GM21447 (cell line): ENCODE measurements at regions not wholly inside any gene's neighbourhood (a gene's known extent, or its start where the extent isn't known, plus 50 kb on each side); places are given as distances from the start of the nearest gene placed in this dataset.

ENCODE experiments used
- ATAC-seq: cut with Tn5 transposase; IDR thresholded peaks from one replicate; pipeline ENCODE4 v1.9.1; 2021; ENCODE audit not compliant: unreplicated experiment

DNA sequence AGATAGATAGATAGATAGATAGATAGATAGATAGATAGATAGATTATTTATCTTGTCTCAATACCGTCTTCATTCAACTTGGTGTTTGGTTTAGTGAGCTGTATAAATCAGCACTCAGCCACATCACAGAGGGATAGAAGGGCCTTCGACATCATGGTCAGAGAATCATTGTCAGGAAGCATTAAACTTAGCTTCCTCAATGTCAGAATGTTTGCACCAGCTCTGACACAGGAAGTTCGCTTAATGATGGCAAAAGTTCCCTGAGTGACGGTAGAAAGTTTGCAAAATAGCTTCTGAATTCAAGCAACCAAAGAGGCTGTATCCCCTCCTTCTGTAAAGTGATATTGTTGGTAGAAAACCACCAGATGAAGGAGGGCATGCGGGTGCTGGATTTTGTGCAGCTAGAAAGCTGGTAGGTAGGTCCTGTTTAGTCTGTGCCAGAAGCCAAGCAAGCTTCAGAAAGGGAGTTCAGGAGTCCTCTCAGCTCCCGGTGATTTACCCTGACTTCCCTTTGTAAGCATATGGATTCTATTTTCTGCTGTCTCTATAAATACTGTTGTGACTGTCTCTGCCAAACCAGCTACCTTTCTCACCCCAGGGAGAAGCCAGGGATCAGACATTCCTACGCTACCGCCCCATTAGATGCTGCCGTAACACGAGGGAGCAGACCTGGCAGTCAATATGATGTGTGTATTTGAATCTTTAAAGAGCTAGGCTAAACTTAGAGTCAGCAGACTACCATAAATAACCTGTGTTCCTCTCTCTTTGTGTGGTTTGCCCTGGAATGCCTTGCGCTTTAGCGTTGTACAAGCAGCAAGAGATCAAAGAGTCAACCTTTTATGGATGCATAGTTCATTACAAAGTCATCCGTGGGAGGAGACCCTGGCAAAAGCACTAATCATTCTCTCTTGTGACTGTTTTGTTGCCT, 200.5 kb upstream of the KIAA1217 start:
- no peak for ATAC-seq

DNA sequence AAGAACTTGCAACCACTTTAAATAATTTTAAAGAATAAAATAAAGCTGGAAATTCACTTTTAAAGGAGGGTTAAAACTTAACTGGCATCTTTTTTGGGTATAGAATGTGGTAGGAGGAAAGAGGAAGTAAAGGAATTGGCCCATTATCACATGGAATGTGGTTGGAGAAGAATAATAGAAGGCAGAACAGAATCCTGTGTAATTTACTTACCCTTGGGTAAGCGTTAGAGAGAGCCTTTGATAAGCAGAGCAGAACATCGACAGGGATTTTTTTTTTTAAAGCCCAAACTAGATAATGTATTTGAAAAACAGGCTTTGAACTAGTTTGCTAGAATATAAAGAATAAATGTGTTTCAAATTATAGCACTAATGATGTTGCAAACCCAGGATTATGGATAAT, 199.8 kb upstream of the KIAA1217 start:
- ATAC-seq, result no peak

DNA sequence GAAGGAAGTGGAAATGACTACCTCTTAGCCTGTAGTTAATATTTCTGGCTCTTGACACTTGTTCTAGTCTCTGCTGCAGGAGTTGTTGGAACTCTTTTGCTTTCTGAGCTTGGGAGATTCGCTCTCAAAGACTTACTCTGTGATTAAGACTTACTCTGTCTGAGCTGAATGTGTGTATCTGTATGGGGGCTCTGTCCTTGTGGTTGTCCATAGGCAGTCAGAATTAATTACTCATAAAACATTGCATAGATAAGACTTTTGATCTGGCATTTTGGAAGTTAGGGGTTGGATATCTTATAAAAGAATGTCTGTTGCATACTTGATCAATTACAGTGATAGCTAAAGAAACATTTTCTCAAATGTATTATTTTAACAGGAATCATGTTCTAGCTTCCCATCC, 199.2 kb upstream of the KIAA1217 start:
- ATAC-seq, result no peak

DNA sequence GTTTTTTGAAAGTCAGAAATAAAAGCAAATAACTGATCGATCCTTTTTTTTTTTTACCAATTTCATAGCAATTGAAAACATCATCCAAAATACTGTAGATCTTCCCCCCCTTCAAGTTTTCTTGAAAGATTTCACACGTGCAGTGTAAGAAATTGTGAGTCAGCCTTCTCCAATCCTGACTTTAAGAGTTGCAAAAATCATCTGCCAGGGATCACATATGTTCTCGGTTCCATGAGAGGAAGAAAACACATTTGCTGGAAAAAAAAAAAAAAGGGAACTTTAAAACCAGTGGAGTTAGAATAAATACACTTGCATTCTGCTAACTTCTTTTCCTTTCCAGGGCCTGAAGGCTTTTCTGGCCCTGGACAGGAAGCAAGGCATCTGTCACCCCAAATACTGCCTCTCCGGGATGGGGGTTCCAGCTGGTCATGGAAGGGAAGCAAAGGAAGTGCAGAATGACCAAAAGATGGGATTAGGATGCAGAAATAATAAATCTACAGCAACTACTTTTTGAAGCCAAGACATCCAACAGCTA, 198.4 kb upstream of the KIAA1217 start:
- no peak for ATAC-seq

DNA sequence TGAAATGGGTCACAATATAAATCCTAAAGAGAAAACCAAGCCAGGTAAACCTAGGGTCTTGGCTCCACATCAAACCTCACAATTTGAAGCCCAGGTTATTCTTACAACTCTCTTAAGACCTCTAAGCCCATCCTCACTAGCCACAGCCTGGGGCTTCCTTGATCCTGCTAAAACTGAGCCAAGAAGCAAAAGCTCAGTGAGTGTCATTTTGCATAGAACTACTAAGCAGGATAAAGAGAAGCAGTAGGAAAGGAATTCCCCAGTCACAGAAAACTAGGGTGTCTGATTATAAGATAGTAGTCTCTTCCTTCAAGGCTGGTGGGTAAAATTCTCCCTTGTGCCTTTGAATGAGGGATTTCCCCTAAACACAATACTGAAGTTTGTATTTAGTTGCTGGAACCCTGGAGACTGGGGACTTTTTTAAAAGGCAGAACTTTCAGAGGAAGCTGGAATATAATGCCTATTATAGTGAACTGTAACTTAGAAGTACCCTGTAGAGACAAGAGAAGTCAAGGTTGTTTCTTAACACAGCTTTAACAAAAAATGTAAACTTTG, 196.6 kb upstream of the KIAA1217 start:
- no peak for ATAC-seq

DNA sequence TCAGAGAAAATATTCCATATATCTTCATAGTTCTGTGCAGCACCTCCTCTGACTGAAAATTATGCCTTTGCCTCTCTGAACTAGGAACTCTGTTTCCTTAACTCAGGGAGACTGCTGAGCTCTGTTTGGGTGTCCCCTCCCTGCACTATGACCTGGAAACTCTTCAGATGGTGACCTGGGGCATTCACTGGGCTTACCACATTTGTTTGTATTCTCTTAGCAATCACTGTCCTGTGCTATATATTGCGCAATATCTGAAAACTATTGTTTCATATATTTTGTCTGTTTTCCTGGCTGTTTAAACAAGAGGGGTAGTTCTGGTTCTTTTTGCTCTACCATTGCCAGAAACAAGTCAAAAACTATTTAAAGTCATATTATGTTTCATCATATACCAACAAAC, 181.8 kb upstream of the KIAA1217 start:
- no peak for ATAC-seq

DNA sequence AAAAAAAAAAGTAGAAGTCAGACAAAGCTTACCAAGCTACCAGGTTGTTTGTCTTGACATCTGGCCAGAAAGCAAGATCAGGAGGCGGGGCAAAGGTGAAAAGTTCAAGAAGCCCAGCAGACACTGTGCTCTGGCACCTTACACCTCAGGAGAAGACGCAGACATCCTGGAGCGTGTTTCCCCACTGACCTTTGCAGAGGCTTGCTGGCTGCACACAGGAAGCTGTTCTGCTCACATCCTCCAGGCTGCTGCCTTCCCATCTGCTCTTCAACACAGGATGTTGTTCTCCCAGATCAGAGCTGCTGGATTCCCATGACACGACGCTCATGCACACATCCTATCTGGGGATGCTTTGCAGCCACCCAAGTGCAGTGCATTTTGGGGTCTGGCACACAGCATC, 174.4 kb upstream of the KIAA1217 start:
- no peak for ATAC-seq

DNA sequence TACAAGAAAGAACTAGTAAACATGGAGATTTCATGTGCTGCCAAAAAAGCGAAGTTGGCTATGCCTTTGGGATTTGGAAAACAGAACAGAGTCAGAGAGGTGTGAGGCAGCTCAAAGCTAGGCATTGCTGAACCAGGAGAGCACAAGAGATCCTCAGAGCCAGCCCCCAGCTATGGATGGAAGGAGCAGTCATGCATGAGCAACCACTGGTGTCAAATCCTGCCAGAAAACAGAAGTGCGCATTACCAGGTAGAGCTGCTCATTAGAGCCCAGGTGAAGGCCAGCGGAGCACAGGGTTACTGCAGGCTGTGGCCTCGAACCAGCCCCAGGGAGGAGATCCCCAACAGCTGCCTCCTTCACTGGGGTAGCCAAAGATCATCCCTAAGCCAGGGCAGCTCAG, 173.2 kb upstream of the KIAA1217 start:
- ATAC-seq, result no peak

DNA sequence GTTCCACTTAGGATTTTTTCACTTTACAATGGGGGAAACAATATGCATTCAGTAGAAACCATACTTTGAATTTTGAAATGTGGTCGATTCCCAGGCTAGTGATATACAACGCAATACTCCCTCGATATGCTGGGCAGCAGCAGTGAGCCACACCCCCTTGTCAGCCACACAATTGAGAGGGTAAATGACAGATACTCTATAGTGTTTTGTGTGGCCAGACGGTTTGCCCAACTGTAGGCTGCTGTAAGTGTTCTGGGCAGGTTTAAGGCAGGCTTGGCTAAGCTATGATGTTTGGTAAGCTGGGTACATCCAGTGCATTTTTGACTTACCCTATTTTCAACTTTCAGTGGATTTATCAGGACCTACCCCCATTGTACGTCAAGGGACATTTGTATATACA, 169.6 kb upstream of the KIAA1217 start:
- no peak for ATAC-seq

DNA sequence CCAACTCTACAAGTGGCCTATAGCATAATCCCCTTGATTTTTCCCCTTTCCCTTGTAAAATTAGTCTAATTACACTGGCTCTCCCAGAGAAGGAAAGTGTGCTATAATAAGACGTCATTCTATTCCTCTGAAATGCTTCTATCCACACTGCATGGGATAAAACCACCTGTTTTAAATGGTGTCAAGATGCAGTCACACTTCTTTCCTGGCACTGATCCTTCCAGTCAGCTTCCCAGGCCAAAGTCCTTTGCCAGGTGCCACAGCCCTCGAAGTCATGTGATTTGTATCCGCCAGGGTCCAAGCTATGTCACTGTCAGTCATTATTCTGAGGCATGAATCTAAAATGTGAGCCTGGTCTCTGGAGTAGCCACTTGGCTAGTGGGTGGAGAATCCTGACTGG, 169.0 kb upstream of the KIAA1217 start:
- no peak for ATAC-seq

DNA sequence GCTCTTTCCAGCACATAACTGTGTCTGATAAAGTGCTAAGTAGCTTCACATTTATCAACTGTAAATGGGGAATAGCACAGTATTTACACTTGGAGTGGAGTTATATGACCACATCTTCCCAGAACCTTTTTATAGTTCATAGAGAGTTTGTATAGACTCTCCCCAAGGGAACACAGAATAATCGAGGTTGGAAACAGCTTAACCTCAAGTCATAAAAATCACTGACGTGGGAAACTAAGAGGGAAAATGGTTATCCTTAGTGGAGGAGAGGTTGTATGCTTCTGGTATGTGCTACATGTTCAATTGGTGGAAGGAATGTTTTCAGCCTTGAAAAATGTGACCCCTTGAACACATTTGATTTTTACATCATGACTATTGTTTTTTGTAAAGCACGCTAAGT, 167.9 kb upstream of the KIAA1217 start:
- ATAC-seq, result no peak

DNA sequence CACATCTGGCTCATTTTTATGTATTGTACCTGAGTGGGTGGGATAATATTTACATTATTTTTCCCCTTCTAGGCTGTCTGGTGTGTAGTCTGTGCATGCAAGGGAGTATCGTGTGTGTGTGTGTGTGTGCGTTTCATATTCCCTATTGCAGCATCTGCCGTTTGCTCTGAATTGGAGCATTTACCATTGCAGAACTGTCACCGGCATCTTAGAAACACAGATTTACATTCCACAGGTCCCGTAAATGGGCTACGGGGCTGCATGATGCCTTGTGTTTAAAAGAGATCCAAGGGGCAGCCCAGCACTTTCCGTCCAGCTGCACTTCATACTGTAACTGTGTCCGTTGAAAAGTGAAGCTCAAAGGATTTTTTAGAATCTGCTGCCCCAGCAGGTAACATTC, 167.1 kb upstream of the KIAA1217 start:
- no peak for ATAC-seq

DNA sequence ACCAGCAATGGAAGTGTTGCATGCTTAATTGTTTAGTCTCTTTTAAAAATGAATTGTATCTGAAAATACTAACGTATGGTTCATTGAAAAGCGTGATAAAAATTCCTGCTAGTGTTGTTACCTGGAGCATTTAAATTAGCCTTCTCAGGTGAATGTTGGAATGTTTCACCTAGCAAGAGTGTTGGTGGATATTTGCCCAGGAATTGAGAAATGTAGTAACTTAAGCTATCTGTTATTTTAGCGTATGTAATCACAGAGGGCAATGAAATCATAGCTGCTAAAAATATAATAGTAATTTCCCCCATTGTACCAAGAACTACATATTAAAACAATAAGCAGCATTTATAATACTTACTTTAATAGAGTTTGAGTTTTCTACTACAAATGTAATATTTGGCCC, 166.1 kb upstream of the KIAA1217 start:
- ATAC-seq, result no peak

DNA sequence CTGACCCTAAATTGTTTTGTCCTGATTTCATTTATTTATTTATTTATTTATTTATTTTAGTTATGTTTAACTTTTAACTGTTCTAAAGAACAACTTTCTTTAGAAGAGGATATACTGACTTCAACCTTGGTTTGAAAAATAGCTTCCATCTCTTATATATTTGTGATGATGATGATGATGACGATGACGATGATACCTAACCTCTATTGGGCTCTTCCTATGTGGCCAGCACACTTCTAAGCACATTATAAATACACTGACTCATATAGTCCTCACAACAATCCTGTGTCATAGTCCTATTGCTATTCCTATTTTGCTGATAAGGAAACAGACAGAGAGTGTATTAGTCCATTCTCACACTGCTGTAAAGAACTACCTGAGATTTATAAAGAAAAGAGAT, 162.9 kb upstream of the KIAA1217 start:
- no peak for ATAC-seq

DNA sequence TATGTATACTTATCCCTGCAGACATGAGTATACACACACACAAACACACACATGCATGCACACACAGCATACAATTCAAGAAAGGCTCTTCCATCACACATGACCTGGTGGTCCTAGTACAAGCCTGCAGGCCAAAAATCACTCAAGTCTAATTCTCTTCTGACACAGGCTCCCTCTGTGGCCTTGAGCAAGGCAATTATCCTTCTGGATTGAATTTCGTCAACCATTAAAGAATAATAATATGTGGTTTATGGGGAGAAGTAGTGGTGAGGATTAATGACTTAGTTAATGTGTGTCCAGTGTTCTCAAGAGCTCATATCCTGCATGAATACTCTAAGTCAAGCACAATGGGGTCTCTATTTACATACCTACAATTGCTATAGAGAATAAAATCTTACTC, 161.8 kb upstream of the KIAA1217 start:
- ATAC-seq, result no peak

DNA sequence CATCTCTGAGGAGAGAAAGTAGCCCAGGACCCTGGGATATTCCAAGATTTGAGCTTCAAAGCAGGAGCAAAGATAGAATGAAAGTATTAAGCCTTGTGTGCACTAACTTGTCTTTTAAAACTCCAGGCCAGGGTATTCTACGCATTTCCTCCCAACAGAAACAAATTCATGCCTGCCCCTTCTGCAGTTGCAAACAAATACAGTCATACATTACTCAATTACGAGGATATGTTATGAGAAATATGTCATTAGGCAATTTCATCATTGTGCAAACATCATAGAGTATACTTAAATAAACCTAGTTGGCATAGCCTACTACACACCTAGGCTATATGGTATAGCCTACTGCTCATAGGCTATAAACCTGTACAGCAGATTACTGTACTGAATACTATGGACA, 154.5 kb upstream of the KIAA1217 start:
- no peak for ATAC-seq

DNA sequence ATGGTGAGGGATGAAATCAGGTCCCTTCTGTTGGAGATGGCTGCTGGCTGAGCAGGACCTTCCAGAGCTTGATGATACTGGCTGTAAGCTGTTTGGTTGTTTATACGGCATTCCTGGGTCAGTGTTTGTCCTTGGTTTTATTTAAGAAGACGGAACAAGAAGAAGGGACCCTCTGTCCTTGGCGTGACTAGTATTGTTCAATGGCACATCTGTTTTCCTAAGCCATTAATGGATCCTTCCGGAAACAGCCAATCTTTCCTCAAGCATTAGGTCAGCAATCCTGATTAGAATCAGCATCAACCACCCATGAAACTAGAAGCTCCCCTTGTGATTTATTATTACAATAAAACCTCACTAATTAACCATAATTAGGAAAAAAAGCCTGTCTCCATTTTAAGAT, 128.7 kb upstream of the KIAA1217 start:
- ATAC-seq, result no peak

DNA sequence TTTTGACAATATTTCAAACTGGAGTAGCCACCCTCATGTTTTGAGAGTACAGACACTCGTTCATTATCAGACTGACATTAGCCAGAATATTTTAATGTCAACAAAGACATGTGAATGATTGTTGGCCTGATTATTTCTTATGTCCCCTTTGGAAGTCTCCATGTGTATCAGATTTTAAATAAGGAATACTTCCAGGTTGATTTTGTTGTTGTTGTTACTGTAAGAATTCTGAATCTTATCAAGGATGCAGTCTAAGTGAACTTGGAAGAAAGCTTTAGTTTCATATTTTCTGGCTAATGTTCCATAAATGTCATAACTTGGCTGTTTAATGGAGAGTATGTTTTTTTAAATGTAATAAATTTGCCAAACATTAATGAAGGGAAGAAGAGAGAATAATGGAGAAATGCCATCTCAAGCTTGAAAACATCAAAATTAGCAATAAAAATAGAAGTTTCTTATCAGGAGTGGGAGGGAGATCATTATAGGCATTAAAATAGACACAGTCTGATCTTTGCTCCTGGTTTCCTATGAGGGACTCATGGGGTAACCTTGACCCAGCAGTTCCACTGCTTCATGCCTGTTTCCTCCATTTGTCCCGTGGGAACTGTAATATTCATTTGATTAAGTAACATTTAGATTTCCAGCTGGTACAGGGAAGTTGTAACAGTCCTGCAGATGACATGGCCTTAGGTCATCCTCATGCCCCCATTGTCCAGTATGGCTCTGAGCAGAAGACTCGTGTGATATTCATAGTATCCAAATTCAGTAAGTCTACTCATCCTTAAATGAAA, 122.4 kb upstream of the KIAA1217 start:
- no peak for ATAC-seq

DNA sequence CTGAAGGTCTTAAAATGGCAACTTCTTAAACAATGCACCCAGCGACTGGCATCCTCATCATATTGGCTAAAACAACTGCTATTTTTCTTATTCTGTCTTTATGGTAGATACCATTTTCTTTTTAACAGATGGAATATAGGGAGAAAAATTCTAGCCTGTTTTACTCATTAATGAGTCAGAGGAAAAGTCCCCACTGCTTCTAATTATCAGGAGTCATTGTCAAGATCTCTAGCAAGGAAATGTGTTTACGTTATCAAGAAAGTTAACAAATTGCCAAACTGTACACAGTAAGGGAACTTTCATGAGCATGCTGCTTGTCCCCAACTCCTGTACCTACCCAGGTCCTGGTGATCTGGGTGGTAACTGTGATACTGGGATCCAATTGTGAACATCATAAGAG, 117.7 kb upstream of the KIAA1217 start:
- no peak for ATAC-seq

DNA sequence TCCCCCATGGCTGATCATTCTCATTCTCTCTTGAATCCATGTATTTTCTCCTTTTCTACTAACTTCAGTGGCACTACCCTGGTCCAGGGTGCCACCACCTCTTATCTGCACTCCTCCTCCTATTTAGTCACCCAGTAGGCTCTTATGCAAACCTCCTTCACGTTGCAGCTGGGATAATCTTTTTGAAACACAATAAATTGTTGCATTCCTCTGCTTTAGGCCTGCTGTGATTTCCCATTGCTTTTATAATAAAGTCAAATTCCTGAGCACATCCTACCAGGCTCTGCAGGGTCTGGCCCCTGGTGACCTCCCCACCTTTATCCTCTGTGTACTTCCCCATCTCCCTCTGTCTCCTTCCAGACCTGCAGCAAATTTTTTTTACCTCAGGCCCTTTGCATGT, 112.7 kb upstream of the KIAA1217 start:
- no peak for ATAC-seq

DNA sequence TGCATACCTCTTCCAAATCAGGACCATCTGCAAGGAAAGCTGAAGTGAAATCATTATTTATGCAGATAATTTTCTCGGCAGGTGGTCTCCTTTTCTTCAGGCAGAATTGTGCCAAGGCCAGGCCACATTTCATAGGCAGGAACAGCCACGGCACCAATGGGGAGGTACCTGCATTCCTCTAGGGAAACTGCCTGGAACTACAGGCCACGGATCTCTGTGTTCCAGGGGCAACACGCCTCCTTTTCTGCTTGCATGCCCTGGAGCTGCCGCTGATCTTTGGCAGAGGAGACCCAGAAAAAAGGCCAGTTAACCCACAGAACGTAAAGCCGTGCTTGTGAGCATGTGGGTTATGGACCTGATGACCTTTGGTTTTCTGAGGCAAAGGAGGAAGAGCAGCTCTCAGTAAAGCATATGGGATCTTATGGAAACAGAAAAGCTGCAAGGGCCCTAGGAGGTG, 111.2 kb upstream of the KIAA1217 start:
- no peak for ATAC-seq

DNA sequence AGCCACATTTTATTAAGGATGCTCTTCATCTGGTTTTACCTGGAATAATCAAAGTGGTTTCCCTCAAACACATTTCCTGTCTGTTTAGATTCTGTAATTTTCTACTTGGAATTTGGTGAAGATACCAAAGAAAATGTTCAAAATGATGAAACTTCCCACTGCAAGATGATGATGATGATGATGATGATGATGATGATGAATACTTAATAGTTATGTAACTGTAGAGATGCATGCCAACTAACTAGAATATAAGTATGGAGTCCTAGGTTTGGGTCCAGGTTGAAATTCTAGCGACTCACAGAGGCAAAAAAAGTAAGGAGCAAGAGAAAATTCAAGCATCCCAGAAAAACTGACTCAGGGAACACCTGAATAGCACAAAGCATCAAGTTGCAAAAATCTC, 104.0 kb upstream of the KIAA1217 start:
- no peak for ATAC-seq
